Effector memory CD4-positive, alpha-beta T cell (primary cell): ENCODE measurements at regions not wholly inside any gene's neighbourhood (a gene's known extent, or its start where the extent isn't known, plus 50 kb on each side); places are given as distances from the start of the nearest gene placed in this dataset.
"Not testable (repeated sequence)": the region's sequence is repeated elsewhere in the genome, so short reads cannot be mapped to it uniquely, and the experiment has no call there.

ENCODE experiments used
- DNase-seq, 3 donors: peaks; one replicate each; pipeline ENCODE4 v3.0.0-alpha.2; 2020
- H3K27ac ChIP-seq: 2 replicates; pipeline ENCODE4 v1.7.0; 2013; ENCODE audit warnings: mild to moderate bottlenecking, low read length, moderate library complexity; ENCODE audit not compliant: insufficient read depth, poor library complexity, severe bottlenecking
- H3K27me3 ChIP-seq: replicated peaks from 2 replicates; pipeline ENCODE4 v1.7.0; 2013; ENCODE audit warnings: mild to moderate bottlenecking, low read length; ENCODE audit not compliant: insufficient read depth, control insufficient read depth, poor library complexity, severe bottlenecking
- H3K36me3 ChIP-seq: 2 replicates; pipeline ENCODE4 v1.7.0; 2013; ENCODE audit warnings: mild to moderate bottlenecking, low read length, moderate library complexity; ENCODE audit not compliant: control insufficient read depth, insufficient read depth
- H3K4me1 ChIP-seq: 2 replicates; pipeline ENCODE4 v1.7.0; 2013; ENCODE audit warnings: low read length, mild to moderate bottlenecking; ENCODE audit not compliant: control insufficient read depth, insufficient read depth, poor library complexity, severe bottlenecking
- H3K4me3 ChIP-seq: 2 replicates; pipeline ENCODE4 v1.7.0; 2013; ENCODE audit warnings: low read length, low read depth, mild to moderate bottlenecking; ENCODE audit not compliant: insufficient read depth, poor library complexity, severe bottlenecking
- H3K9me3 ChIP-seq: 2 replicates; pipeline ENCODE4 v1.7.0; 2013; ENCODE audit warnings: mild to moderate bottlenecking, low read length, moderate library complexity; ENCODE audit not compliant: control insufficient read depth

DNA sequence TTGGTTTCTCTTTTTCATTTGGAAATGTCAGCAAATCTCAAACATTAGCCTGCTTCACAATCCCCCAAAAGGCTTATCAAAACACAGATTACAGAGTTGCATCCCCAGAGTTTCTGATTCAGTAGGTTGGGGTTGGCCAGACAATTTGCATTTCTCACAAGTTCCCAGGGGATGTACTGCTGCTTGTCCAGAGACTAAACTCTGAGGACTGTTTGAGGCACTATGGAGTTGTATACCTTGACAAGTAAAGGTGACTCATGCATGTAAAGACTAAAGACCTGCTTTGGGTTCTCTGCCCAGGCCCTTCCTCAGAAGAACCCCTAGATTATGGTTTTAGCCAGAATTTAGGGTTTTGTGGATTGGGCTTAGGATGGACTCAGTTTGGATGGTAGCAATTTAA, 151.1 kb upstream of the ARHGEF26 start:
- no peaks in the 10 kb centered on the region for H3K9me3 ChIP-seq
- no peak overlapping the region for H3K27ac ChIP-seq
- H3K27me3 ChIP-seq: no peaks in the 10 kb centered on the region
- H3K4me3 ChIP-seq: no peak overlapping the region
- H3K4me1 ChIP-seq: no peaks in the 10 kb centered on the region
- no peak for DNase-seq
- no peaks in the 10 kb centered on the region for H3K36me3 ChIP-seq

GRCh38 chr3:153970741-153971347, 150.3 kb upstream of the ARHGEF26 start:
- Histone ChIP-seq H3K4me3 (no peak overlapping the region), H3K27ac (no peak overlapping the region), H3K9me3 (no peaks in the 10 kb centered on the region), H3K27me3 (no peaks in the 10 kb centered on the region), H3K36me3 (no peaks in the 10 kb centered on the region), H3K4me1 (no peaks in the 10 kb centered on the region)
- no peak for DNase-seq

GRCh38 chr3:153972862-153973261, 148.3 kb upstream of the ARHGEF26 start:
- no peaks in the 10 kb centered on the region for H3K4me1 ChIP-seq
- H3K27ac ChIP-seq: no peak overlapping the region
- H3K9me3 ChIP-seq: no peaks in the 10 kb centered on the region
- H3K4me3 ChIP-seq: no peak overlapping the region
- no peaks in the 10 kb centered on the region for H3K27me3 ChIP-seq
- DNase-seq: no peak
- no peaks in the 10 kb centered on the region for H3K36me3 ChIP-seq

- Histone ChIP-seq H3K9me3 (no peaks in the 10 kb centered on the region), H3K4me3 (no peak overlapping the region), H3K27me3 (no peaks in the 10 kb centered on the region), H3K36me3 (no peaks in the 10 kb centered on the region), H3K4me1 (no peaks in the 10 kb centered on the region), H3K27ac (no peak overlapping the region)
- no peak for DNase-seq
Measured at GRCh38 chr3:153973722-153974265, 147.4 kb upstream of the ARHGEF26 start.

- H3K9me3 ChIP-seq: no peaks in the 10 kb centered on the region
Measured at GRCh38 chr3:153974614-153975013, 146.6 kb upstream of the ARHGEF26 start.

GRCh38 chr3:153976891-153977554, 144.2 kb upstream of the ARHGEF26 start:
- DNase-seq: no peak
- H3K27me3 ChIP-seq: no peaks in the 10 kb centered on the region
- H3K4me3 ChIP-seq: no peak overlapping the region
- no peaks in the 10 kb centered on the region for H3K36me3 ChIP-seq
- H3K9me3 ChIP-seq: no peaks in the 10 kb centered on the region
- no peak overlapping the region for H3K27ac ChIP-seq
- no peaks in the 10 kb centered on the region for H3K4me1 ChIP-seq

More at GRCh38 chr3:153974614-153975013, 146.6 kb upstream of the ARHGEF26 start:
- Histone ChIP-seq H3K27me3 (no peaks in the 10 kb centered on the region), H3K27ac (no peak overlapping the region), H3K4me3 (no peak overlapping the region), H3K36me3 (no peaks in the 10 kb centered on the region), H3K4me1 (no peaks in the 10 kb centered on the region)
- no peak for DNase-seq

GRCh38 chr3:153978006-153978405, 143.2 kb upstream of the ARHGEF26 start:
- H3K4me3 ChIP-seq: no peak overlapping the region
- H3K9me3 ChIP-seq: no peaks in the 10 kb centered on the region
- no peaks in the 10 kb centered on the region for H3K36me3 ChIP-seq
- no peaks in the 10 kb centered on the region for H3K27me3 ChIP-seq
- no peak overlapping the region for H3K27ac ChIP-seq
- DNase-seq: no peak
- no peaks in the 10 kb centered on the region for H3K4me1 ChIP-seq

DNA sequence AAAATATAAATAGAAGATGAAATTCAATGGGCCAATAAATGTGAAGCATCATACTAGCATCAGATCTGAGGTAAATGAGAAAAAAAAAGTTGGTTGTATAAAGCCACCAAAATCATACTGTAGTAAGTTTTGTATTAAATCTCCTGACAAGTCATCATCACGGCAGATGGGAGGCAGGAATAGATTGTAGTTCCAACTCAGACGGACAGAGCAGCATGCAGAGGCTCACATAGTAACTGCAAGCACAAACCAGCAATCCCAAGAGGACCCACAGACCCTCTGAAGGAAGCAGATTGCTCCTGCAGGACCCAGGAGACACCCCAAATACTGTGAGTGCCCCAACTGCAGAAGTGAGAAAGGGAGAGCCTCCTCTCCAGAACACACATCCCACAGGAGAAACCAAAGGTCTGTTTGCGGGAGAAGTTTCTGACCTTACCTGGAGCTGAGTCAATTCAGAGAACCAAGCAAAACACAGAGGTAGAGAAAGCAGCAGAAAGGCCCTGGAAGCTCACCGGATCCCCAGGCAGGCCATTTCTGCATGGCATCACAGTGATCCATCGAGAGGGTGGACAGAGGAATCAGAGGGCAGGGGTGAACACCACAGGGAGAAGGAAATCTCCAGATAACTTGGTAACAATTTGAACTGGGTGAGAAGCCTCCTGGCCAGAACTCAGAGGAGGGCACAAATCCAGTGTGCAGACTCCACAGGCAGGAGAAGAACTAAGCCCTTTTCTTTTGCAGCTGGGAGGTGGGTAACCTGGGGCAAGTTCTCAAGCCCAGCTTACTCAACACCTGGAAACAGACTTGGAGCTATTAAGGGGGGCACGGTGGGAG, 141.6 kb upstream of the ARHGEF26 start:
- no peak for DNase-seq
- Histone ChIP-seq H3K27me3 (no peaks in the 10 kb centered on the region), H3K27ac (no peak overlapping the region), H3K9me3 (no peaks in the 10 kb centered on the region), H3K36me3 (no peaks in the 10 kb centered on the region), H3K4me3 (no peak overlapping the region), H3K4me1 (no peaks in the 10 kb centered on the region)

DNA sequence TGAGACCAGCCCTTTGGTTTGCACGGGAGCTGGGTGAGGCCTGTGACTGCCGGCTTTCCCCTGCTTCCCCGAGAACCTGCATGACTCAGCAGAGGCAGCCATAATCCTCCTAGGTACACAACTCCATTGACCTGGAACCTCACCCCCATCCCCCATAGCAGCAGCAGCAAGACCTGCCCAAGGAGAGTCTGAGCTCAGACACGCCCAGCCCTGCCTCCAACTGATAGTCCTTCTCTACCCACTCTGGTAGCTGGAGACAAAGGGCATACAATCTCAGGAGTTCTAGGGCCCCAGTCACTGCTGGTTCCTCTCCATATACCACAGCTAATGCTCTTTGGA, 141.0 kb upstream of the ARHGEF26 start:
- Histone ChIP-seq H3K4me3 (no peak overlapping the region), H3K27me3 (no peaks in the 10 kb centered on the region), H3K27ac (no peak overlapping the region), H3K4me1 (no peaks in the 10 kb centered on the region), H3K9me3 (no peaks in the 10 kb centered on the region), H3K36me3 (no peaks in the 10 kb centered on the region)
- no peak for DNase-seq

DNA sequence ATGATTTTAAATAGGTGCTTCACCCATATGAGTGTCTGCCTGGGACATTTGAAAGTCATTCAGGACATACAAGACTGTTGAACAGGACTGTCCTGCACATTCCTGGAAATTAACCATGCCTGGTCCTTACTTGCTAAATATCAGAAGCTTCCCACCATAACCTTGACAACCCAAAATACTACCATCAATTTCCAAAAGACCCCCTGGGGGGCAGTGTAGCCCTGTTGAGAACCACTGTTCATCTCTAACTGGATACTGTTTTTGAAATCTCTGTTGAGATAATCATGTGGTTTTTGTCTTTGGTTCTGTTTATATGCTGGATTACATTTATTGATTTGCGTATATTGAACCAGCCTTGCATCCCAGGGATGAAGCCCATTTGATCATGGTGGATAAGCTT, 123.8 kb upstream of the ARHGEF26 start:
- not testable (repeated sequence) for DNase-seq, H3K36me3 ChIP-seq

More for the DNA sequence above, 123.8 kb upstream of the ARHGEF26 start:
- H3K27me3 ChIP-seq, H3K4me3 ChIP-seq, H3K27ac ChIP-seq, H3K4me1 ChIP-seq, H3K9me3 ChIP-seq: not testable (repeated sequence)
